GM18505 (cell line): ENCODE measurements at regions not wholly inside any gene's neighbourhood (a gene's known extent, or its start where the extent isn't known, plus 50 kb on each side); places are given as distances from the start of the nearest gene placed in this dataset.
"Not testable (repeated sequence)": the region's sequence is repeated elsewhere in the genome, so short reads cannot be mapped to it uniquely, and the experiment has no call there.

Experiments
- ATAC-seq: cut with Tn5 transposase; IDR thresholded peaks from one replicate; pipeline ENCODE4 v1.9.1; 2021; ENCODE audit not compliant: unreplicated experiment
- POLR2A ChIP-seq: IDR thresholded peaks from 4 replicates; pipeline ENCODE4 v1.6.1; 2011; ENCODE audit warnings: borderline replicate concordance; ENCODE audit not compliant: insufficient read depth, insufficient read length; ENCODE audit errors: extremely low read depth

DNA sequence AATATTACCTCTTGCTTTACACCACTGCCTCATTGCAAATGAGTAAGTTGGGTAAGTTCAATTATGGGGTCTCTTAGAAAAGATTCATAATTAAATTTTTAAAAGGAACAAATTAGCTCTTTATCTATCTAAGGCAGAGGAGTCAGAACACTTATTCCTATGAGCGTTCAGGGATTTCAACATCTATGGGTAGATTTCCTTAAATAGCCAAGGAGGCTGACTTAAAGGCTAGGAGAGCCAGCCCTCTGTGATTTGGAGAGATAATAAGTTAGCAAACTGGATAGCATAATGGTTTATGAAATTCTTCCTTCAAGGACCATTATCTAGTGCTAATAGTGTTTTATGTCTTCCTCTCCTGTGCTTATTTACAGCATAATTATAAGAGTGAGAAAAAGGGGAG lies 387.7 kb downstream of the STK39 start:
- no peak for TF ChIP-seq POLR2A
- no peak for ATAC-seq

DNA sequence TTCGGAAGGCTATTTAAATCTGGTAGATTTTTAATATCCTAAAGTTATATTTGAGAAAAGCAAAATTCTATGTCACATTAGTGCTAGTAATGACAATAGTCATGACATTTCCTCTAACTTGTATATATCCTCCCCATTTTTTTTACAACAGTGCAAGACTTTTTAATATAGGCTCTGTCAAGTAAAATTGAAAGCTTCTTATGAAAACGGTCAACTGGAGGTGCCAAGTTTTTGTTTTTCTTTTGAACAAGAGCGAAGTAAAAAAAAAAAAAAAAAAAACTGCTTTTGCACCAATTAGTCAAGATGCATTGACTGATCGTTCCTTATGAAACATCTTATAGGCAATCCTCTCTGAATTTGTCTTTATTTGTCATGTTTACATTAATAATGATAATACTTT lies 389.3 kb downstream of the STK39 start:
- TF ChIP-seq POLR2A, result no peak
- no peak for ATAC-seq

DNA sequence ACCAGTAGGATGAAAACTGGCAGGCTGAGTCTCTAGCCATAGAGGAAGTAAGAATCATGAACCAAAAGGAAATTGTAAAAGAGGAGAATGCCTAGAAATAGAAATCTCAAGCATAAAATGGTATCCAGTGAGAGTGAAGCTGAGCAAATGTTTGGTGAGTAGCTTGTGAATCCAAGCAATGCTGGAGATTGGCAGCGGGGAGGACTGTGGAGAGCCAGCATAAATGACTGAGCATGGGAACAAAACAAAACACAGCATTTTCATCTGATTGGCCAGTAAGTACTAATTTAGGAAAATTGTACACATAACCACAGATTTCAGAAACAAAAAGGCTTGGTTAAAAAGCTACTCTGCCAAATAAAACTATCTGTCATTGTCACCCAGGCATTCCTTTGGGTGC lies 390.0 kb downstream of the STK39 start:
- TF ChIP-seq POLR2A, result no peak
- no peak for ATAC-seq

DNA sequence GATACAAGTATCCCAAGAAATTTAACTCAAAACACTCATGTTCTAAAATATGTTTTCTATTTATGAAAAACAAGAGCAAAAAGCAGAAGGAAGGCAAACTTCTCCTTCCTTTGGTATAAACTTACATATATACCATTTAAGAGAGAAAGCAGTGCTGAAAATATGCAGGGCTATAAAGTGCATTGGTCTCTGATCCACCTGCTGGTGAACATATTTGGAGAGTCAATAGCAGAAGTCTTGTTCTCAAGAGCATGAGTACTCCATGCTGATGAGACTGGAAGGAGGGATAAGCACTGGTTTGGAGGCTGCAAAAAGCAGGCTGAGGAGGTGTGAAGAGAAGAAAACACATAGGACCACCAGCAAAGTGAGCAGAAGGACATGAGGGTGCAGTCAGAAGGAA lies 391.2 kb downstream of the STK39 start:
- no peak for ATAC-seq
- no peak for TF ChIP-seq POLR2A

DNA sequence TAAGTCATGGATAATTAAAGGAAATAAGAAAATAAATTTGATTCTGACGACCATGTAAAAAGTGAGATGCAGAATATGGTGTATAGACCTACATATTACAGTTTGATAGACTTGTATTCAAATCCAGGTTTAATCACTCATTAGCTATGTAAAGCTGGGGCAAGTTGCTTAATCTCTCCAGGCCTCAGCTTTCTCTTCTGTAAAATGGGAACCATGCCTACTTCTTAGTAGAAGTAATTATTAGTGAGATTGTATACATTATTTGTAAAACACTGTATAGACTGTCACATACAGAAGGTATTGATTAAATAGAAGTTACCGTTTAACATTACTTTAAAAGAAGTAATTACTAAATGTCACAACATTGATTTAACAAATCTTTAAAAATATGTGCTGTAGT lies 392.2 kb downstream of the STK39 start:
- no peak for TF ChIP-seq POLR2A
- ATAC-seq, result no peak

DNA sequence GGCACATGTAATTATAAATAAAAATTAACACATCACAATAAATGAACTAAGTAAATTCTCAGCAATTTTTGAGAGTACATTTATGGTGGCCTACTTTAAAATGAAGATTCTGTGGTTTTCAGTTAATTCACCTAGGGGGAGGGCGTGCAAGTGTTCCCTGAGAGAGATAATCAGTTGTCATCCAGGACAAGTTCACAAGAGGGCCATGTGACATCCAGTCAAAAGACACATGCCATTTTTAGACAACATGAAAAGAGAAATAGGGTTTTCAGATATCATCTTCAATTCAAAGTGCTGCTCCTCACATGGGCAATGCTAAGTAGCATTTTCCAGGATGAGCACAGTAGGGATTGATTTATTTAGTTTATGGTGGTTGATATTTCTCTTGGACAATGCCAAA lies 393.7 kb downstream of the STK39 start:
- ATAC-seq, result no peak
- no peak for TF ChIP-seq POLR2A

DNA sequence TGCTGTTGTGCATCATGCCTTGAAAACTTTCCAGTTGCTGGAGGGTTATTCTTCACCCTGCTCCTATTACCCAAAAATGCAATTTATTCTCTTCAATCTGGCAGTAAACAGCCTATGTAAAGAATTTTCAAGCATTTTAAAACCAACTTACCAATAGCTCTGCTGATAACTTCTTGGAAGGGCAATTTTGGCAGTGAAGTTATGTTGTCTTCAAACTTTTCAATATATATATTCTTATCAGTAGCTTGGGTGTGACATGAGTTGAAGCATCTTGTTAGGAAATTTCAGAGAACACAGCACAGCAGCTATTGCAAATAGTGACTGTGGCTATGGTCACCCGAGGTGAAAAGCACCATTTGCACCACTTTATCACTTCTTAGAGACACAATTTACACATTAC lies 395.5 kb downstream of the STK39 start:
- no peak for TF ChIP-seq POLR2A
- ATAC-seq, result no peak

DNA sequence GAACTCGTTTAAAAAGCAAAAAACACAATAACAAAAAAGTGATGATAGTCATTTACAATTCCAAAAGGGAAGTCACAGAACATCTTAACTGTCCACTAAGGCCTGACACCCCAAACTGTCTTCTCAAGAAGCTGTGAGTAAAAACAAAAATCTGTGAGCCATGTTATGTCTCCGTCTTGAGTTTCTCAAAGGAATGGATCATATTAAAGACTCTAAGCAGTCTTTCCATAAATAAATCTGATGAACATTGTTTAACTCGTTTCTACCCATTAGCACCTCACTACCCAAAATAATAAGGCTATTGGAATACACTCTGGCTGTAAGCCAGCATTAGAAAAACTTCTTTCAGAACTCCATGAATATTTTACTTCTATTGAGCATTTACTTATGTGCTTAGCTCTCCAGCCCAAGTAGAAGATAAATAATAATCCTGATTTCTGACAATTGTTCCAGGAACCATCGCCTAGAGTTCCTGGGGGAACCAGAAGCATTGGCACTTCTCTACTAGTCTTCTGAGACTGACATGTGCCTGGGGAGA lies 396.0 kb downstream of the STK39 start:
- no peak for ATAC-seq
- no peak for TF ChIP-seq POLR2A

DNA sequence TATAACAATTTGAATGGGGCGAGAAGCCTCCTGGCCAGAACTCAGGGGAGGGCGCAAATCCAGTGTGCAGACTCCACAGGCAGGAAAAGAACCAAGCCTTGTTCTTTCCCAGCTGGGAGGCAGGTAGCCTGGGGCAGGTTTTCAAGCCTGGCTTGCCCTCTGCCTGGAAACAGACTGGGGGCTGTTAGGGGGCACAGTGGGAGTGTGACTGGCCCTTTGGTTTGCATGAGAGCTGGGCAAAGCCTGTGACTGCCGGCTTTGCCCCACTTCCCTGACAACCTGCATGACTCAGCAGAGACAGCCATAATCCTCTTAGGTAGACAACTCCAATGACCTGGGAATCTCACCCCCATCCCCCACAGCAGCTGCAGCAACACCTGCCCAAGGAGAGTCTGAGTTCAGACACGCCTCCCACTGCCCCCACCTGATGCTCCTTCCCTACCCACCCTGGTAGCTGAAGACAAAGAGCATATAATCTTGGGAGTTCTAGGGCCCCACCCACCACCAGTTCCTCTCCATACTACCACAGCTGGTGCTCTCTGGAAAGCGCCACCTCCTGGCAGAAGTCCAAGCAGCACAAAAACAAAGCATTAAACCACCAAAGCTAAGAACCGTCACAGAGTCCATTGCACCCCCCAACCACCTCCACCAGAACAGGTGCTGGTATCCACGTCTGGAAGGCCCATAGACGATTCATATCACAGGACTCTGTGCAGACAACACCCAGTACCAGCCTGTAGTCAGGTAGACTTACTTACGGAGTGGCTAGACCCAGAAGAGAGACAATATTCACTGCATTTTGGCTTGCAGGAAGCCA lies 402.5 kb downstream of the STK39 start:
- ATAC-seq, result no peak
- TF ChIP-seq POLR2A, result no peak

DNA sequence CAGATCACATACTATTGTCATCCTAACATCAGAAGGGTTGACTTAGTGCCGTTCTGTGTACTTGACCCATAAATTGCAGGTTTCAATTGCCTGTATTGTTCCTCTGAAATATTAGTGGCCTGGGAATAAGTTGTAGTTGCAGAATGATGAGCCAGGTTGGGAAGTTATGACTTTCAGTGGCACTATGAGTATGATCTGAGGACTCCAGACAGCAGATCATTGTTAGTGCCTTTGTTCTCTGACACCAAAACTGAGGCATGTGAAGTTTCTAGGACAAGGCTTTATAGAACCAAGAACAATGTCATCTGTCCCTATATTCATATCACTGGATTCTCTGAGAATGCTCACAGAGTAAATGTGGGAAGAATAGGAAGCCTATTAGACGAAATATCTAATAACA lies 403.7 kb downstream of the STK39 start:
- no peak for ATAC-seq
- no peak for TF ChIP-seq POLR2A

DNA sequence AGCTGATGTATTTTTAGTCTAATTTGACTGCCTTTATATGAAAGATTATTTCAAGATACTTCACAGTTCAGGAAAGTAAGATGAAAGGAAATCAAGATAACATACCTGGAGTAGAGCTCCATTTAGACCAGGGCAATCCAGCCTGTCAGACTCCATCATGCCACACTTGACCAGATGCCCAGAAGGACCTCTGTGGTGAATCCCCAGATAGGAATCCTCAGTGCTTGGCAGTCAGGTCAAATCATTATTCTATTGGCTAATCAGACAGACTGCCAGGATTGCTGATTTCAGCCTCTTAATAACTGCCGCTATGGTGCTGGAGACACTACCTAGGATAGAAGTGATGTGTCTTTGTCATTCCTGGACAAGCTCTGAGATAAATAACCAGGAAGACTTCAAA lies 404.2 kb downstream of the STK39 start:
- ATAC-seq, result no peak
- TF ChIP-seq POLR2A, result no peak

DNA sequence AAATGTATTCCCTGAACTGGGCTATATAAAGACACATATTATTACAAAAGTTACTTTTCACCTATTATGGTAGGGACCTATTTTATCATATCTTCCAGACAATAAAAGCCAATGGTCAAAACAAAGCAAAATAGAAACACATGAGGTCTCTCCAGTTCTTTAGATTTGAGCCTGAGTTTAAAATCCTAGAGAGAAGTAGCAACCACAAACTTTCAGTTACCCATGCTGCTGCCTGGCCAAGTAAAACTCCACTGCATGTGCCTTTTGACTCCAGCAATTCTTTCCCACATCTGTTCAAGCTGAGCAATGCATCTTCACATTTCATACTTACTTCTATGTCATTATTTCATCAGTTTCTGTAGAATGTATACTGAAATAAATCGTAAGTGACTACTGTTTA lies 405.3 kb downstream of the STK39 start:
- no peak for ATAC-seq
- no peak for TF ChIP-seq POLR2A

DNA sequence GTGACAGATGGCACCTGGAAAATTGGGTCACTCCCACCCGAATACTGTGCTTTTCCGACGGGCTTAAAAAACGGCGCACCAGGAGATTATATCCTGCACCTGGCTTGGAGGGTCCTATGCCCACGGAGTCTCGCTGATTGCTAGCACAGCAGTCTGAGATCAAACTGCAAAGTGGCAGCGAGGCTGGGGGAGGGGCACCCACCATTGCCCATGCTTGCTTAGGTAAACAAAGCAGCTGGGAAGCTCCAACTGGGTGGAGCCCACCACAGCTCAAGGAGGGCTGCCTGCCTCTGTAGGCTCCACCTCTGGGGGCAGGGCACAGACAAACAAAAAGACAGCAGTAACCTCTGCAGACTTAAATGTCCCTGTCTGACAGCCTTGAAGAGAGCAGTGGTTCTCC lies 412.1 kb downstream of the STK39 start:
- ATAC-seq, result not testable (repeated sequence)

DNA sequence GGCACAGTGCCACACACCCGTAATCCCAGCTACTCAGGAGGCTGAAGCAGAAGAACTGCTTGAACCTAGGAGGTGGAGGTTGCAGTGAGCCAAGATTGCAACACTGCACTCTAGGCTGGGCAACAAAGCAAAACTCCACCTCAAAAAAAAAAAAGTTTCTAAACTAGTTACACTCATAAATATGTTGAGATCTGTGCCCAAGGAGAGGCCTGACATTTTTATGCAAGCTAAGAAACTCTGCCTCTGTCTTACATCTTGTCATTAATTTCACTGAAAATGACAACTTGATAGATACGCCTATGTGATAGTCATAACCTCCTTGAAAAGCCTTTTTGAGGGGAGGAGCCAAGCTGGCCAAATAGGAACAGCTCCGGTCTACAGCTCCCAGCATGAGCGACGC lies 412.7 kb downstream of the STK39 start:
- no peak for TF ChIP-seq POLR2A
- ATAC-seq, result no peak

DNA sequence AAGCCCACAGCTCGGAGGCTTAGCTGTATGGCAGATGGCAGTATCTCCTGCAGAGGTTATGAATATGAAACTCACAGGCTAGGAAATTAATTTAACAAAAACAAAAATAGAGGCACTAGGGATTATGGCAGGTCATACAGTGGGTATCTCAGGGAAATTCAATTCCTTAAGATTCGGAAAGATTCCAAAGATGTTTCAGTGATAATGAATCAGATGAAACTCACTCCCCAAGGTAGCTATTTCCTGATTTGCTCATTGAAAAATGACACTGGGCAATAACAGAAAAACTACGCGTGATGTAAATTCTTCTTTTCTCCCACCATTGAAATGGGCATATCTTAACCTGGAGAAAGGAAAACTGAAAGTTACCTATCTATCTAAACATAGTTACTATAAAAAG lies 414.1 kb downstream of the STK39 start:
- ATAC-seq, result no peak
- TF ChIP-seq POLR2A, result no peak
